ENCODE measurements at regions not wholly inside any gene's neighbourhood (a gene's known extent, or its start where the extent isn't known, plus 50 kb on each side); places are given as distances from the start of the nearest gene placed in this dataset.
"Not testable (repeated sequence)": the region's sequence is repeated elsewhere in the genome, so short reads cannot be mapped to it uniquely, and the experiment has no call there.

GRCh38 chr10:78681986-78682385 is 386.8 kb upstream of the ZMIZ1 start:
- not testable (repeated sequence) for TF ChIP-seq CTCF (IDR thresholded peaks at IDR 0.05; ENCODE audit: low read length); EZH2 (IDR thresholded peaks at IDR 0.05; ENCODE audit: borderline replicate concordance, low read length)
